HepG2 (cell line): ENCODE measurements at regions not wholly inside any gene's neighbourhood (a gene's known extent, or its start where the extent isn't known, plus 50 kb on each side); places are given as distances from the start of the nearest gene placed in this dataset.

Experiments used
- DR1 ChIP-seq: sonication (generic); formaldehyde crosslinking; IDR thresholded peaks from 2 replicates; pipeline ENCODE4 v1.8.0; 2021; ENCODE audit warnings: mild to moderate bottlenecking, missing genetic modification reagents, inconsistent platforms
- FOSL1 ChIP-seq: sonication (generic); formaldehyde crosslinking; IDR thresholded peaks from 2 replicates; pipeline ENCODE4 v1.9.0; 2021; ENCODE audit warnings: missing genetic modification reagents, borderline replicate concordance
- GZF1 ChIP-seq: sonication (generic); formaldehyde crosslinking; IDR thresholded peaks from 2 replicates; pipeline ENCODE4 v1.5.1; 2020; ENCODE audit warnings: mild to moderate bottlenecking, missing genetic modification reagents
- MED8 ChIP-seq: sonication (generic); formaldehyde crosslinking; IDR thresholded peaks from 2 replicates; pipeline ENCODE4 v1.8.1; 2023; ENCODE audit warnings: mild to moderate bottlenecking, missing genetic modification reagents; ENCODE audit not compliant: insufficient replicate concordance
- MTF1 ChIP-seq: sonication (generic); formaldehyde crosslinking; IDR thresholded peaks from 2 replicates; pipeline ENCODE4 v1.5.0; 2020; ENCODE audit warnings: missing genetic modification reagents
- MYNN ChIP-seq: sonication (generic); formaldehyde crosslinking; IDR thresholded peaks from 2 replicates; pipeline ENCODE4 v1.4.0; 2020; ENCODE audit warnings: mild to moderate bottlenecking, low read depth, missing genetic modification reagents
- NFE2L2 ChIP-seq: fragments of 150-350 bp; IDR thresholded peaks from 2 replicates; pipeline ENCODE4 v1.6.1; 2014; ENCODE audit warnings: low read length
- NFKB2 ChIP-seq: sonication (generic); formaldehyde crosslinking; IDR thresholded peaks from 2 replicates; pipeline ENCODE4 v1.4.0; 2020; ENCODE audit warnings: missing genetic modification reagents, borderline replicate concordance
- ZBTB1 ChIP-seq: sonication (generic); formaldehyde crosslinking; IDR thresholded peaks from 2 replicates; pipeline ENCODE4 v1.4.0; 2020; ENCODE audit warnings: missing genetic modification reagents, borderline replicate concordance
- ZNF20 ChIP-seq: sonication (generic); formaldehyde crosslinking; IDR thresholded peaks from 2 replicates; pipeline ENCODE4 v1.4.0; 2020; ENCODE audit warnings: mild to moderate bottlenecking, moderate library complexity, missing genetic modification reagents
- ZNF24 ChIP-seq: fragments of 450-650 bp; IDR thresholded peaks from 2 replicates; pipeline ENCODE4 v1.6.1; 2017; ENCODE audit warnings: antibody characterized with exemption, mild to moderate bottlenecking
- ZNF333 ChIP-seq: sonication (generic); formaldehyde crosslinking; IDR thresholded peaks from 2 replicates; pipeline ENCODE4 v1.4.0; 2020; ENCODE audit warnings: mild to moderate bottlenecking, missing genetic modification reagents, borderline replicate concordance
- ZNF432 ChIP-seq: sonication (generic); formaldehyde crosslinking; IDR thresholded peaks from 2 replicates; pipeline ENCODE4 v1.5.0; 2020; ENCODE audit warnings: missing genetic modification reagents, mild to moderate bottlenecking, borderline replicate concordance
- ZNF614 ChIP-seq: IDR thresholded peaks from 2 replicates; pipeline ENCODE4 v1.6.1; 2018; ENCODE audit warnings: missing biosample characterization, missing genetic modification reagents, inconsistent platforms, borderline replicate concordance
- TF ChIP-seq, protein P1 (sequence below): IDR thresholded peaks from 2 replicates; pipeline ENCODE4 v1.6.1; 2016; ENCODE audit warnings: low read depth
- TF ChIP-seq, protein P2 (sequence below): sonication (generic); formaldehyde crosslinking; IDR thresholded peaks from 2 replicates; pipeline ENCODE4 v1.4.0; 2020; ENCODE audit warnings: missing genetic modification reagents; ENCODE audit errors: not compliant biosample characterization
- TF ChIP-seq, protein P3 (sequence below): sonication (generic); formaldehyde crosslinking; IDR thresholded peaks from 2 replicates; pipeline ENCODE4 v1.4.0; 2020; ENCODE audit warnings: low read depth, missing genetic modification reagents
- TF ChIP-seq, protein P4 (sequence below): sonication (generic); formaldehyde crosslinking; IDR thresholded peaks from 2 replicates; pipeline ENCODE4 v1.9.0; 2022; ENCODE audit warnings: low read depth, missing genetic modification reagents

DNA sequence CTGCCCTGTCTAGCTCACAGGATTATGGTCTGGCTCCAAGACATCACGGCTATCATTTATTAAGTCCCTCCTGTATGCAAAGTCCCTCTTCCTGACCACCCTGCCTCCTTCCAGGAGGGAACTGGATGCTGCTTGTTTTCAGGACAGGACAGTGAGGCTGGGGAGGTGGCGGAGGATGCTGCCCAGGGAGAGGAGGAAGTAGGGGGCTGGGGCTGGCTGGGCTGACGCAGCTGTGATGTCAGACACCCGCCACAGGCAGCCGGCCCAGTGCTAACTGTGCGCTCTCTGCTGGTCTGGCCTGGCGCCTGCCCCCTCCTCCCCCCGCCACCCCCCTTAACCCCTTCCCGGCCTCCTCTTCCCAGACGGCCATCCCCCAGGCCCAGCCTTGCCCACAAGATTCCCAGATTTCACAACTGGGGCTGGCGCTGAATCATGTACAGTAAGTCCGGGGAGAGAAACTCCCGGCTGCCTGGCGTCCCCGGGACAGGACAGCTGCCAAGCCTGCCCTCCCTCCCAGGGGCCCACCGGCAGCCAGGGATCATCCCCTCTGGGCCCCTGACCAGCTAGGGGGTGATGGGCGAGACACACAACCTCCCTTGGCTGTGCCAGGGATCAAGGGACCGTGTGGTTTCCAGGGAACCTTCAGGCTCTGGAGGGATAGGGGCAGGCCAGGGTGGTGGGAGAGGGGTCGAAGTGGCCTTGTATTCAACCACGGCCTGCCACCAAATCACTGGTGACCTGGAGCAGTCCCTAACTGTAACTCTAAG lies 118.1 kb downstream of the CEBPB start (continued):
- TF ChIP-seq DR1, result no peak
- TF ChIP-seq MYNN (CRISPR knock-in tag), result no peak
- TF ChIP-seq GZF1 (CRISPR knock-in tag), result no peak; the same call in 1 of the 2 replicates
- no peak for TF ChIP-seq ZNF432 (CRISPR knock-in tag)
- no peak for TF ChIP-seq ZNF24
- TF ChIP-seq, protein P1, sequence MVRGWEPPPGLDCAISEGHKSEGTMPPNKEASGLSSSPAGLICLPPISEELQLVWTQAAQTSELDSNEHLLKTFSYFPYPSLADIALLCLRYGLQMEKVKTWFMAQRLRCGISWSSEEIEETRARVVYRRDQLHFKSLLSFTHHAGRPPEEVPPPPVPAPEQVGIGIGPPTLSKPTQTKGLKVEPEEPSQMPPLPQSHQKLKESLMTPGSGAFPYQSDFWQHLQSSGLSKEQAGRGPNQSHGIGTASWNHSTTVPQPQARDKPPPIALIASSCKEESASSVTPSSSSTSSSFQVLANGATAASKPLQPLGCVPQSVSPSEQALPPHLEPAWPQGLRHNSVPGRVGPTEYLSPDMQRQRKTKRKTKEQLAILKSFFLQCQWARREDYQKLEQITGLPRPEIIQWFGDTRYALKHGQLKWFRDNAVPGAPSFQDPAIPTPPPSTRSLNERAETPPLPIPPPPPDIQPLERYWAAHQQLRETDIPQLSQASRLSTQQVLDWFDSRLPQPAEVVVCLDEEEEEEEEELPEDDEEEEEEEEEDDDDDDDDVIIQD (CRISPR knock-in tag), result 0 out of 2 replicates have a peak, but pooled peaks have one; percentile 36
- TF ChIP-seq ZBTB1, result 0 out of 2 replicates have a peak, but pooled peaks have one; percentile 32
- TF ChIP-seq ZNF333 (CRISPR knock-in tag), result no peak; the same call in 1 of the 2 replicates
- peak; percentile 36 for TF ChIP-seq MED8
- TF ChIP-seq NFKB2 (CRISPR knock-in tag), result no peak; the same call in 1 of the 2 replicates
- TF ChIP-seq, protein P2, sequence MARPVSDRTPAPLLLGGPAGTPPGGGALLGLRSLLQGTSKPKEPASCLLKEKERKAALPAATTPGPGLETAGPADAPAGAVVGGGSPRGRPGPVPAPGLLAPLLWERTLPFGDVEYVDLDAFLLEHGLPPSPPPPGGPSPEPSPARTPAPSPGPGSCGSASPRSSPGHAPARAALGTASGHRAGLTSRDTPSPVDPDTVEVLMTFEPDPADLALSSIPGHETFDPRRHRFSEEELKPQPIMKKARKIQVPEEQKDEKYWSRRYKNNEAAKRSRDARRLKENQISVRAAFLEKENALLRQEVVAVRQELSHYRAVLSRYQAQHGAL (CRISPR knock-in tag), result no peak
- TF ChIP-seq FOSL1 (CRISPR knock-in tag), result no peak
- TF ChIP-seq, protein P3, sequence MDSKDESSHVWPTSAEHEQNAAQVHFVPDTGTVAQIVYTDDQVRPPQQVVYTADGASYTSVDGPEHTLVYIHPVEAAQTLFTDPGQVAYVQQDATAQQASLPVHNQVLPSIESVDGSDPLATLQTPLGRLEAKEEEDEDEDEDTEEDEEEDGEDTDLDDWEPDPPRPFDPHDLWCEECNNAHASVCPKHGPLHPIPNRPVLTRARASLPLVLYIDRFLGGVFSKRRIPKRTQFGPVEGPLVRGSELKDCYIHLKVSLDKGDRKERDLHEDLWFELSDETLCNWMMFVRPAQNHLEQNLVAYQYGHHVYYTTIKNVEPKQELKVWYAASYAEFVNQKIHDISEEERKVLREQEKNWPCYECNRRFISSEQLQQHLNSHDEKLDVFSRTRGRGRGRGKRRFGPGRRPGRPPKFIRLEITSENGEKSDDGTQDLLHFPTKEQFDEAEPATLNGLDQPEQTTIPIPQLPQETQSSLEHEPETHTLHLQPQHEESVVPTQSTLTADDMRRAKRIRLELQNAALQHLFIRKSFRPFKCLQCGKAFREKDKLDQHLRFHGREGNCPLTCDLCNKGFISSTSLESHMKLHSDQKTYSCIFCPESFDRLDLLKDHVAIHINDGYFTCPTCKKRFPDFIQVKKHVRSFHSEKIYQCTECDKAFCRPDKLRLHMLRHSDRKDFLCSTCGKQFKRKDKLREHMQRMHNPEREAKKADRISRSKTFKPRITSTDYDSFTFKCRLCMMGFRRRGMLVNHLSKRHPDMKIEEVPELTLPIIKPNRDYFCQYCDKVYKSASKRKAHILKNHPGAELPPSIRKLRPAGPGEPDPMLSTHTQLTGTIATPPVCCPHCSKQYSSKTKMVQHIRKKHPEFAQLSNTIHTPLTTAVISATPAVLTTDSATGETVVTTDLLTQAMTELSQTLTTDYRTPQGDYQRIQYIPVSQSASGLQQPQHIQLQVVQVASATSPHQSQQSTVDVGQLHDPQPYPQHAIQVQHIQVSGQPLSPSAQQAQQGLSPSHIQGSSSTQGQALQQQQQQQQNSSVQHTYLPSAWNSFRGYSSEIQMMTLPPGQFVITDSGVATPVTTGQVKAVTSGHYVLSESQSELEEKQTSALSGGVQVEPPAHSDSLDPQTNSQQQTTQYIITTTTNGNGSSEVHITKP (CRISPR knock-in tag), result peak; percentile 67; the same call in 1 of the 2 replicates
- TF ChIP-seq NFE2L2, result no peak
- TF ChIP-seq, protein P4, sequence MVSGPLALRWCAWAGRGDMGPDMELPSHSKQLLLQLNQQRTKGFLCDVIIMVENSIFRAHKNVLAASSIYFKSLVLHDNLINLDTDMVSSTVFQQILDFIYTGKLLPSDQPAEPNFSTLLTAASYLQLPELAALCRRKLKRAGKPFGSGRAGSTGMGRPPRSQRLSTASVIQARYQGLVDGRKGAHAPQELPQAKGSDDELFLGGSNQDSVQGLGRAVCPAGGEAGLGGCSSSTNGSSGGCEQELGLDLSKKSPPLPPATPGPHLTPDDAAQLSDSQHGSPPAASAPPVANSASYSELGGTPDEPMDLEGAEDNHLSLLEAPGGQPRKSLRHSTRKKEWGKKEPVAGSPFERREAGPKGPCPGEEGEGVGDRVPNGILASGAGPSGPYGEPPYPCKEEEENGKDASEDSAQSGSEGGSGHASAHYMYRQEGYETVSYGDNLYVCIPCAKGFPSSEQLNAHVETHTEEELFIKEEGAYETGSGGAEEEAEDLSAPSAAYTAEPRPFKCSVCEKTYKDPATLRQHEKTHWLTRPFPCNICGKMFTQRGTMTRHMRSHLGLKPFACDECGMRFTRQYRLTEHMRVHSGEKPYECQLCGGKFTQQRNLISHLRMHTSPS (CRISPR knock-in tag), result peak; percentile 92
- TF ChIP-seq MTF1, result no peak
- TF ChIP-seq ZNF614 (CRISPR knock-in tag), result 0 out of 2 replicates have a peak, but pooled peaks have one; percentile 34
- TF ChIP-seq ZNF20 (CRISPR knock-in tag), result no peak
